Fibroblast of gingiva (primary cell): ENCODE measurements at regions not wholly inside any gene's neighbourhood (a gene's known extent, or its start where the extent isn't known, plus 50 kb on each side); places are given as distances from the start of the nearest gene placed in this dataset.
"Not testable (repeated sequence)": the region's sequence is repeated elsewhere in the genome, so short reads cannot be mapped to it uniquely, and the experiment has no call there.

Experiments
- DNase-seq: peaks from one replicate; pipeline ENCODE4 v3.0.0-alpha.2; 2011; ENCODE audit warnings: low read depth

- DNase-seq, result no peak
These were observed 379.2 kb upstream of the GHITM start for GRCh38 chr10:83760142-83760541.

GRCh38 chr10:83764666-83765065, 374.6 kb upstream of the GHITM start:
- DNase-seq, result no peak

- DNase-seq, result no peak
These were observed 373.6 kb upstream of the GHITM start for GRCh38 chr10:83765731-83766130.

- no peak for DNase-seq
These were observed 370.0 kb upstream of the GHITM start for GRCh38 chr10:83769281-83769820.

- not testable (repeated sequence) for DNase-seq
These were observed 352.6 kb upstream of the GHITM start for GRCh38 chr10:83786701-83787100.

- DNase-seq, result no peak
These were observed 337.3 kb upstream of the GHITM start for GRCh38 chr10:83801983-83802382.

- DNase-seq, result no peak
These were observed 332.6 kb upstream of the GHITM start for GRCh38 chr10:83806717-83807116.

- no peak for DNase-seq
These were observed 330.3 kb upstream of the GHITM start for GRCh38 chr10:83809001-83809400.

- no peak for DNase-seq
These were observed 322.4 kb upstream of the GHITM start for GRCh38 chr10:83816942-83817341.

- no peak for DNase-seq
These were observed 321.5 kb upstream of the GHITM start for GRCh38 chr10:83817797-83818196.

- no peak for DNase-seq
These were observed 319.7 kb upstream of the GHITM start for GRCh38 chr10:83819609-83820008.

GRCh38 chr10:83820033-83820432, 319.3 kb upstream of the GHITM start:
- DNase-seq, result no peak

GRCh38 chr10:83824099-83824498, 315.2 kb upstream of the GHITM start:
- DNase-seq, result no peak

GRCh38 chr10:83834096-83834495, 305.2 kb upstream of the GHITM start:
- no peak for DNase-seq

GRCh38 chr10:83835945-83836745, 303.2 kb upstream of the GHITM start:
- DNase-seq, result no peak

- no peak for DNase-seq
These were observed 290.6 kb upstream of the GHITM start for GRCh38 chr10:83848677-83849076.

- DNase-seq, result no peak
These were observed 290.2 kb upstream of the GHITM start for GRCh38 chr10:83849150-83849549.

GRCh38 chr10:83852146-83852545, 287.2 kb upstream of the GHITM start:
- DNase-seq, result no peak

GRCh38 chr10:83862723-83863122, 276.6 kb upstream of the GHITM start:
- DNase-seq, result no peak

GRCh38 chr10:83863283-83863966, 275.9 kb upstream of the GHITM start:
- DNase-seq, result no peak

- DNase-seq, result no peak
These were observed 269.4 kb upstream of the GHITM start for GRCh38 chr10:83869898-83870297.

GRCh38 chr10:83871187-83872081, 267.9 kb upstream of the GHITM start:
- peak; percentile 8 for DNase-seq
